ENCODE measurements at regions not wholly inside any gene's neighbourhood (a gene's known extent, or its start where the extent isn't known, plus 50 kb on each side); places are given as distances from the start of the nearest gene placed in this dataset.
A peak's percentile ranks its signal among the peaks of the same experiment; 100 is the strongest.

GRCh38 chr12:65624554-65625086 lies 199.7 kb upstream of the HMGA2 start:
- no peaks in the 10 kb centered on the region for H3K36me3 ChIP-seq
- intact Hi-C loops (cut with micrococcal nuclease): no loop called here
- DNase-seq: no peak
- no peaks in the 10 kb centered on the region for H3K4me1 ChIP-seq
- no peak overlapping the region for H3K27ac ChIP-seq (replicated peaks)
- H3K9me3 ChIP-seq (replicated peaks): no peaks in the 10 kb centered on the region
- no peak for TF ChIP-seq CTCF (IDR thresholded peaks at IDR 0.05; ENCODE audit: borderline replicate concordance)
- peaks cover 33% of the 10 kb centered on the region for H3K27me3 ChIP-seq (ENCODE audit: low read depth)
- H3K4me3 ChIP-seq: no peak overlapping the region

- no peak for TF ChIP-seq CTCF (IDR thresholded peaks at IDR 0.05; ENCODE audit: borderline replicate concordance)
- H3K9me3 ChIP-seq (replicated peaks): no peaks in the 10 kb centered on the region
- H3K27me3 ChIP-seq (ENCODE audit: low read depth): peaks cover 9% of the 10 kb centered on the region
- no peaks in the 10 kb centered on the region for H3K4me1 ChIP-seq
- intact Hi-C loops (cut with micrococcal nuclease): no loop called here
- DNase-seq: no peak
- no peak overlapping the region for H3K4me3 ChIP-seq
- no peaks in the 10 kb centered on the region for H3K36me3 ChIP-seq
- H3K27ac ChIP-seq (replicated peaks): no peak overlapping the region
These were observed 196.2 kb upstream of the HMGA2 start for GRCh38 chr12:65628061-65628460.

GRCh38 chr12:65630555-65630954 lies 193.7 kb upstream of the HMGA2 start:
- H3K9me3 ChIP-seq (replicated peaks): no peaks in the 10 kb centered on the region
- no peak overlapping the region for H3K27ac ChIP-seq (replicated peaks)

GRCh38 chr12:65631621-65632111 lies 192.6 kb upstream of the HMGA2 start:
- TF ChIP-seq CTCF (IDR thresholded peaks at IDR 0.05; ENCODE audit: borderline replicate concordance): no peak
- intact Hi-C loops (cut with micrococcal nuclease): no loop called here
- H3K27ac ChIP-seq (replicated peaks): peak overlapping the region; percentile 21

More at GRCh38 chr12:65630555-65630954, 193.7 kb upstream of the HMGA2 start:
- Histone ChIP-seq H3K4me3 (no peak overlapping the region), H3K36me3 (no peaks in the 10 kb centered on the region), H3K4me1 (no peaks in the 10 kb centered on the region), H3K27me3 (ENCODE audit: low read depth) (peaks cover 15% of the 10 kb centered on the region)
- TF ChIP-seq CTCF (IDR thresholded peaks at IDR 0.05; ENCODE audit: borderline replicate concordance): no peak
- no peak for DNase-seq
- intact Hi-C loops (cut with micrococcal nuclease): no loop called here

GRCh38 chr12:65632131-65632855 lies 192.0 kb upstream of the HMGA2 start:
- H3K4me3 ChIP-seq: no peak overlapping the region
- TF ChIP-seq CTCF (IDR thresholded peaks at IDR 0.05; ENCODE audit: borderline replicate concordance): no peak
- intact Hi-C loops (cut with micrococcal nuclease): no loop called here
- peaks cover 15% of the 10 kb centered on the region for H3K27me3 ChIP-seq (ENCODE audit: low read depth)
- no peaks in the 10 kb centered on the region for H3K9me3 ChIP-seq (replicated peaks)
- no peak for DNase-seq
- no peaks in the 10 kb centered on the region for H3K36me3 ChIP-seq
- H3K27ac ChIP-seq (replicated peaks): peak overlapping the region; percentile 21
- H3K4me1 ChIP-seq: no peaks in the 10 kb centered on the region

More at GRCh38 chr12:65631621-65632111, 192.6 kb upstream of the HMGA2 start:
- Histone ChIP-seq H3K9me3 (replicated peaks) (no peaks in the 10 kb centered on the region), H3K27me3 (ENCODE audit: low read depth) (peaks cover 15% of the 10 kb centered on the region), H3K4me3 (no peak overlapping the region), H3K4me1 (no peaks in the 10 kb centered on the region), H3K36me3 (no peaks in the 10 kb centered on the region)
- DNase-seq: no peak

Data from left ventricle myocardium inferior (tissue), 1 donor.